ENCODE measurements at regions not wholly inside any gene's neighbourhood (a gene's known extent, or its start where the extent isn't known, plus 50 kb on each side); places are given as distances from the start of the nearest gene placed in this dataset.

- no peak overlapping the region for H3K4me3 ChIP-seq (replicated peaks in 1 of 3)
- intact Hi-C loops (cut with DNase I) = no loop called here
- WGBS, 2 donors = 80 to 91% methylated on average over 13 to 14 of the region's 14 CpGs
- no peak for DNase-seq
- no peaks in the 10 kb centered on the region for H3K9me3 ChIP-seq
- no peaks in the 10 kb centered on the region for H3K4me1 ChIP-seq
- no peaks in the 10 kb centered on the region for H3K36me3 ChIP-seq
- TF ChIP-seq CTCF (IDR thresholded peaks at IDR 0.05) (no peak), POLR2A (IDR thresholded peaks at IDR 0.05) (no peak)
- no peak overlapping the region for H3K27ac ChIP-seq
- H3K27me3 ChIP-seq = no peaks in the 10 kb centered on the region
Measured at GRCh38 chr15:96837241-96837970, 506.9 kb downstream of the NR2F2 start.

- Histone ChIP-seq H3K27ac (no peak overlapping the region), H3K4me3 (replicated peaks in 1 of 3) (no peak overlapping the region), H3K9me3 (no peaks in the 10 kb centered on the region), H3K4me1 (no peaks in the 10 kb centered on the region), H3K27me3 (no peaks in the 10 kb centered on the region), H3K36me3 (no peaks in the 10 kb centered on the region)
- TF ChIP-seq CTCF (IDR thresholded peaks at IDR 0.05) (no peak), POLR2A (IDR thresholded peaks at IDR 0.05) (no peak)
- intact Hi-C loops (cut with DNase I) = no loop called here
- DNase-seq = no peak
Measured at GRCh38 chr15:96838081-96838480, 507.6 kb downstream of the NR2F2 start.

- no peaks in the 10 kb centered on the region for H3K9me3 ChIP-seq
- DNase-seq = no peak
- intact Hi-C loops (cut with DNase I) = no loop called here
- no peak overlapping the region for H3K4me3 ChIP-seq (replicated peaks in 1 of 3)
- no peaks in the 10 kb centered on the region for H3K36me3 ChIP-seq
- H3K27me3 ChIP-seq = no peaks in the 10 kb centered on the region
- H3K27ac ChIP-seq = no peak overlapping the region
- 48 to 57% methylated on average over 11 of the region's 11 CpGs for WGBS, 2 donors
- TF ChIP-seq CTCF (IDR thresholded peaks at IDR 0.05) = no peak
- TF ChIP-seq POLR2A (IDR thresholded peaks at IDR 0.05) = no peak
- no peaks in the 10 kb centered on the region for H3K4me1 ChIP-seq
Measured at GRCh38 chr15:96849271-96849900, 518.9 kb downstream of the NR2F2 start.

GRCh38 chr15:96851613-96852012 is 521.1 kb downstream of the NR2F2 start:
- DNase-seq = peak in 1 of 2 donors; percentile 1
- no peak overlapping the region for H3K4me3 ChIP-seq (replicated peaks in 1 of 3)
- no peak for TF ChIP-seq CTCF (IDR thresholded peaks at IDR 0.05)
- no peak for TF ChIP-seq POLR2A (IDR thresholded peaks at IDR 0.05)

GRCh38 chr15:96858694-96859093 is 528.2 kb downstream of the NR2F2 start:
- Histone ChIP-seq H3K9me3 (no peaks in the 10 kb centered on the region), H3K4me3 (replicated peaks in 1 of 3) (no peak overlapping the region), H3K27me3 (no peaks in the 10 kb centered on the region), H3K4me1 (no peaks in the 10 kb centered on the region), H3K27ac (no peak overlapping the region), H3K36me3 (no peaks in the 10 kb centered on the region)
- TF ChIP-seq CTCF (IDR thresholded peaks at IDR 0.05) (no peak), POLR2A (IDR thresholded peaks at IDR 0.05) (no peak)
- no peak for DNase-seq
- intact Hi-C loops (cut with DNase I) = no loop called here
- WGBS, 2 donors = 75 to 76% methylated on average over 9 of the region's 9 CpGs

More at GRCh38 chr15:96851613-96852012, 521.1 kb downstream of the NR2F2 start:
- H3K36me3 ChIP-seq = no peaks in the 10 kb centered on the region
- 43 to 58% methylated on average over 3 of the region's 3 CpGs for WGBS, 2 donors
- intact Hi-C loops (cut with DNase I) = no loop called here
- H3K4me1 ChIP-seq = no peaks in the 10 kb centered on the region
- no peak overlapping the region for H3K27ac ChIP-seq
- H3K27me3 ChIP-seq = no peaks in the 10 kb centered on the region
- H3K9me3 ChIP-seq = no peaks in the 10 kb centered on the region

Measured in thyroid gland (tissue), 4 donors.